HCT116 (cell line): ENCODE measurements at regions not wholly inside any gene's neighbourhood (a gene's known extent, or its start where the extent isn't known, plus 50 kb on each side); places are given as distances from the start of the nearest gene placed in this dataset.

Experiments
- MAX ChIP-seq: IDR thresholded peaks from 2 replicates; pipeline ENCODE4 v1.6.1; 2012
- SP1 ChIP-seq: IDR thresholded peaks from 2 replicates; pipeline ENCODE4 v1.6.1; 2012; ENCODE audit warnings: low read depth

GRCh38 chr18:39711701-39712100 is 2146.1 kb upstream of the CELF4 start:
- TF ChIP-seq MAX = no peak
- no peak for TF ChIP-seq SP1
